Fibroblast of pulmonary artery (primary cell): ENCODE measurements at regions not wholly inside any gene's neighbourhood (a gene's known extent, or its start where the extent isn't known, plus 50 kb on each side); places are given as distances from the start of the nearest gene placed in this dataset.

Source experiments
- DNase-seq: peaks from one replicate; pipeline ENCODE4 v3.0.0-alpha.2; 2010; ENCODE audit warnings: low read depth
- H3K4me3 ChIP-seq: replicated peaks from 2 replicates; pipeline ENCODE4 v1.5.1; 2011; ENCODE audit warnings: low read depth, mild to moderate bottlenecking, control low read depth, low read length, moderate library complexity
- TF ChIP-seq, protein P1 (sequence below): IDR thresholded peaks from 2 replicates; pipeline ENCODE4 v1.5.1; 2011; ENCODE audit warnings: mild to moderate bottlenecking, control low read depth, low read length, inconsistent platforms; ENCODE audit errors: missing control alignments

DNA sequence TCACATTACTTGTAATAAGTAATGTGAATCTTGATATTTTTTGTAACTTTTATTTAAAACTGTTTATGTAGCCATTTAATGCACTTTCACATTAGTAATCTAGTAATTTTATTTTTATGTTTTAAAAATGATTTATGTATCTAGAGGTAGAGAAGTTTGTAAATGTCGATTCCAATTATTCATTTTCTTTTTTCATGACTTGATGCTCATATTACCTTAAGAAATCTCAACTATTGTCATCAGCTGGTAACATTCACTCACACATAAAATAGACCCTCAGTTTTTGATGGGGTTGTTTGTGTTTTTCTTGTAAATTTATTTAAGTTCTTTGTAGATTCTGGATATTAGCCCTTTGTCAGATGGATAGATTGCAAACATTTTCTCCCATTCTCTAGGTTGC is 351.7 kb upstream of the CDH7 start:
- no peak overlapping the region for H3K4me3 ChIP-seq
- TF ChIP-seq, protein P1, sequence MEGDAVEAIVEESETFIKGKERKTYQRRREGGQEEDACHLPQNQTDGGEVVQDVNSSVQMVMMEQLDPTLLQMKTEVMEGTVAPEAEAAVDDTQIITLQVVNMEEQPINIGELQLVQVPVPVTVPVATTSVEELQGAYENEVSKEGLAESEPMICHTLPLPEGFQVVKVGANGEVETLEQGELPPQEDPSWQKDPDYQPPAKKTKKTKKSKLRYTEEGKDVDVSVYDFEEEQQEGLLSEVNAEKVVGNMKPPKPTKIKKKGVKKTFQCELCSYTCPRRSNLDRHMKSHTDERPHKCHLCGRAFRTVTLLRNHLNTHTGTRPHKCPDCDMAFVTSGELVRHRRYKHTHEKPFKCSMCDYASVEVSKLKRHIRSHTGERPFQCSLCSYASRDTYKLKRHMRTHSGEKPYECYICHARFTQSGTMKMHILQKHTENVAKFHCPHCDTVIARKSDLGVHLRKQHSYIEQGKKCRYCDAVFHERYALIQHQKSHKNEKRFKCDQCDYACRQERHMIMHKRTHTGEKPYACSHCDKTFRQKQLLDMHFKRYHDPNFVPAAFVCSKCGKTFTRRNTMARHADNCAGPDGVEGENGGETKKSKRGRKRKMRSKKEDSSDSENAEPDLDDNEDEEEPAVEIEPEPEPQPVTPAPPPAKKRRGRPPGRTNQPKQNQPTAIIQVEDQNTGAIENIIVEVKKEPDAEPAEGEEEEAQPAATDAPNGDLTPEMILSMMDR, result no peak
- no peak for DNase-seq

DNA sequence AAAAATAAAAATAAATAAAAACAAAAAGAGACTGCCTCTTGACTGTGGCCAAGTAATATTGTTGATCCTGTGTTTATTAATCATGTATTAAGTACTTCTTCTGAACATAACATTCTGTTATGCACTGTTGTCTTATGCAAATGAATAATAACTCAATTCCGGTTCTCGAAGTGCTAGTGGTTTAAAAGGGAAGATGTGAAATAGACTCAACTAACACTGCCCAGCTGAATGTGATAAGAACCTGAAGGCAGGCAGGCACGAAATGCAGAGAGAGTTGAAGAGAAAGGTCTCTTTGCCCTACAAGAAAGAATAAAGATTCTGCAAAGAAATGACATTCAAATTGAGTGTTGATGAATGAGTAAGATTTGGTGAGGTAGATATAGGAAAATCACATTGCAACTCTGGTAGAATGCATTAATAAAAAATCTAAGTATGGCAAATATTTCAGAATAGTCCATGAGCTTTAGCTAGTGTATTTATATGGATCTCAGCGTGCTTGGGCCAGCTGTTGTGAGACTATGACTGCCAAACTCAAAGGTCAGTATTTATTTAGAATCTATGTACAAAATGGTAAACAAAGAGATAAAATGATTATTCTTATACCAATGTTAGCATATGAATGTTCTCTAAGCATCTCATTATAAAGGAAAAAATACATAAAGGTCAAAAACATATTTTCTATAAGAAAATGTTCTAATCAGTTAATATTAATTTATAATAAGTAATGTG is 352.3 kb upstream of the CDH7 start:
- H3K4me3 ChIP-seq, result no peak overlapping the region
- no peak for DNase-seq
- TF ChIP-seq, protein P1, result no peak

DNA sequence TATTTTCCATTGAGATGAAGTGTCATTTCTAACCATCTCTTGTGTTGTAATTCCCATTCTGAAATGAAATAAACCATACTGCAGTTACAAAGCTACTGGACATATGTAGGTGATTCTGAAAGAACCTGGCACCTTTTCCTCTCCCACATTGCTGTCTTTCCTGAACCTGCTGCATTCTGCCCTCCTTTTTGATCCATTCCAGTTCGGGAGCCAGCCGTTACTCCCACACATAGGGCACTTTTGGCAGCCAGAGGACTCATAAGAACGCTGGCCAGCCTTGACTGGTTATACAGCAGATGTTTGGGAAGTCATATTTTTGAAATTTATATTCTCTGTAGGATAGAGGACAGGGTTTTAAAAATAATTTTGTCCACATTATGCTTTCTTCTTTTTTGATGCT is 369.8 kb upstream of the CDH7 start:
- TF ChIP-seq, protein P1, result no peak
- no peak overlapping the region for H3K4me3 ChIP-seq
- DNase-seq, result no peak

DNA sequence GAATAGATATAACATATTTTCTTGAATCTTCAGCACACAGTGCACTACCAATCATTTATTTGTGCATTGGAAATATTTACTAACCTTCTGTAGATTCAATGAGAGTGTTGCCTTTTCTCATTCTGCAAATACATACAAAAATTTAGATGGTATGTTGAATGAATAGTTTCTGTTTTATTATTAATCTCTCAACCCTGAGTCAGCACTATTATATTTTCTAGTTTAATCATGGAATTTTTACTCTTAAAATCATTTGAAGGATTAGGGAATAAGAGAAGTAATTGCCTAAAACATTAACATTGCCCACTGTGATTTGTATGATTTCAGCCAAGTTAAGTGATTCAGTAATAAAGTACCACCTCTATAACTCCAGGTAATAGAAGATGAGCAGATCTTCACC is 370.2 kb upstream of the CDH7 start:
- no peak overlapping the region for H3K4me3 ChIP-seq
- DNase-seq, result no peak
- TF ChIP-seq, protein P1, result no peak

DNA sequence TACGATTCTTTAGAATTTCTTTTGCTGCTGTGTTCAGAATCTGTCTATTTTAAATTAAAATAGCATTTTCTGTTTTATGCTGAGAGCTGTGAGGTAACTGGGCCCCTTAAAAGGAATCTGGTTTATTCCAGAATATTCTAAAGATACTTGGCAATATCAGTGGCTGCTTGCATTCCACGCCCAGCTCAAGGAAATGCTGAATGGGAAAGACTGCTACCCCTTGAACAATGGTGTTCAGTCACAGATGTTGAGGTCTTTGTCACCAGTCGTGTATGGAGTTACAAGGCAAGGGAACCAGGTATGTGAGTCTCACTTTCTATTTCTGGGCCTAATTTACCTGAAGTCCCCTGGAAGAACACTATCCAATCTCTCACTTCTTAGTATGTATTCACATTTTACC is 377.9 kb upstream of the CDH7 start:
- no peak overlapping the region for H3K4me3 ChIP-seq
- TF ChIP-seq, protein P1, result no peak
- no peak for DNase-seq

DNA sequence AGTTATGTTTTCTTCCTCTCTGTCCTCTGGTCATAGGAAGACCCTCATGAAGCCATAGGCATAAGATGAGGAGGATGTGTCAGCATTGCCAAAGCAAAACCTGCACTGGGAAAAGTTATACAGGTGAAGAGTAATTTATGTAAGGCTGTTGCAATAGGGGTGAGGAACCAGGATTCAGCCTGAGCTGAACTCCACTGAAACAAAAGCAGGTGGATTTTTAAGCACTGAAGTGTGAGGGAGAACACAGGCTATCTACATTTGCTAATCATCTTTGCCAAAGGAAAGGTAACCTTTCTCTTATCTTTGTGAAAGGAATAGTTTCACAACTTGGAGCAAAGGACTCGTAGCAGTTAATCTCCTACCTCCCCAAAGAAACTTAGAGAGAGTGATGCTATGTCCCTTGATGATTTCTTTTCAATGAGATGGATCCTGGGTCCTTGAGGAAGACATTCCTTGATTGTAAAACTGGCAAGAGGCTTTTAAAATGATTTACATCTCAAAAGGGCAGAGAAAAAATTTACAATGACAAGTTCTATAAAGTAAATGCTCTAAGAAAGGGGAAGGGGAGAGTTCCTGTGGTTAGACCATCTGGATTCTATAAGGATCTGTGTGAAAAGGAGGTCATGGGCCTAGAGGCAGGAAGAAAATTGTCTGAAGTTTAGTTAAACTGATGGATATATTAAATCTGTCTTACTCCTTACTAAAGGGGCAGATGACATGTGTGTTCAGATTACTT is 385.4 kb upstream of the CDH7 start:
- H3K4me3 ChIP-seq, result no peak overlapping the region
- DNase-seq, result no peak
- TF ChIP-seq, protein P1, result no peak
